A549 (cell line): ENCODE measurements at regions not wholly inside any gene's neighbourhood (a gene's known extent, or its start where the extent isn't known, plus 50 kb on each side); places are given as distances from the start of the nearest gene placed in this dataset.

Experiments
- ATAC-seq, 2 experiments: fragments of 200-7000 bp in 1 of 2; fragments of >200 bp in 1 of 2; cut with Nextera tagmentation in 1 of 2; cut with Tn5 transposase in 1 of 2; 3 replicates each; pipeline versions ENCODE4 v1.8.0 to v1.9.1; 2018 to 2020; ENCODE audit warnings: mild to moderate bottlenecking in 1 of 2, moderate library complexity in 1 of 2
- CTCF ChIA-PET: fragments of 300-600 bp; sonication (Branson Sonifier 250); formaldehyde crosslinking; extraction: SDS; loops from one replicate; lab custom pipeline; 2021; ENCODE audit warnings: antibody characterized with exemption, inconsistent platforms; lab: Yijun Ruan, JAX
- POLR2A ChIA-PET: fragments of 350-600 bp; formaldehyde crosslinking; extraction: SDS; loops from one replicate; lab custom pipeline; 2021; ENCODE audit warnings: antibody characterized with exemption, inconsistent platforms; lab: Yijun Ruan, JAX
- DNase-seq, 2 experiments: peaks; one replicate each; pipeline versions ENCODE4 v3.0.0 to v3.0.0-alpha.2; 2011 to 2016; ENCODE audit warnings: low read depth in 1 of 2, low spot score in 1 of 2
- FAIRE-seq: peaks from 2 replicates; lab custom pipeline; 2011; peaks lifted over from hg19 to GRCh38; lab: Jason Lieb, UNC
- H3K27ac ChIP-seq, 2 experiments: fragments of >200 bp; sonication (Bioruptor Twin); formaldehyde crosslinking; 3 replicates each; pipeline ENCODE4 v1.5.1; 2016 to 2017
- H3K4me1 ChIP-seq: fragments of >200 bp; sonication (Bioruptor Twin); formaldehyde crosslinking; 3 replicates; pipeline ENCODE4 v1.6.1; 2016
- H3K4me2 ChIP-seq: fragments of >200 bp; sonication (Bioruptor Twin); formaldehyde crosslinking; 3 replicates; pipeline ENCODE4 v1.6.1; 2016
- H3K4me3 ChIP-seq: fragments of >200 bp; sonication (Bioruptor Twin); formaldehyde crosslinking; 3 replicates; pipeline ENCODE4 v1.5.1; 2016
- H3K9me3 ChIP-seq: fragments of >200 bp; sonication (Bioruptor Twin); formaldehyde crosslinking; 3 replicates; pipeline ENCODE4 v1.6.1; 2016
- ATOH8 ChIP-seq: fragments of 250-450 bp; sonication (Bioruptor Pico); IDR thresholded peaks from 2 replicates; pipeline ENCODE4 v1.5.0; 2020; ENCODE audit warnings: low read depth, mild to moderate bottlenecking, moderate library complexity
- BCL3 ChIP-seq: fragments of >200 bp; sonication (Bioruptor Twin); formaldehyde crosslinking; IDR thresholded peaks from 3 replicates; pipeline ENCODE4 v1.6.1; 2016
- CHD2 ChIP-seq: fragments of 150-350 bp; IDR thresholded peaks from 2 replicates; pipeline ENCODE4 v1.6.1; 2014; ENCODE audit warnings: low read length; ENCODE audit not compliant: partially characterized antibody
- EP300 ChIP-seq, 2 experiments: fragments of >200 bp; sonication (Bioruptor Twin); formaldehyde crosslinking; IDR thresholded peaks; 2 replicates in 1 of 2; 3 replicates in 1 of 2; pipeline ENCODE4 v1.6.1; 2016 to 2017
- ESRRA ChIP-seq: fragments of 150-350 bp; IDR thresholded peaks from 2 replicates; pipeline ENCODE4 v1.6.1; 2014; ENCODE audit warnings: mild to moderate bottlenecking, low read length, borderline replicate concordance
- HOXB13 ChIP-seq: fragments of 250-450 bp; sonication (Bioruptor Pico); IDR thresholded peaks from 2 replicates; pipeline ENCODE4 v1.5.0; 2020; ENCODE audit warnings: low read depth, mild to moderate bottlenecking, moderate library complexity
- JUNB ChIP-seq: fragments of >200 bp; sonication (Bioruptor Twin); formaldehyde crosslinking; IDR thresholded peaks from 2 replicates; pipeline ENCODE4 v1.6.1; 2016
- NR3C1 ChIP-seq: fragments of >200 bp; sonication (Bioruptor Twin); formaldehyde crosslinking; IDR thresholded peaks from 3 replicates; pipeline ENCODE4 v1.6.1; 2017
- PBX3 ChIP-seq: IDR thresholded peaks from 2 replicates; pipeline ENCODE4 v1.6.1; 2012
- RCOR1 ChIP-seq: fragments of 150-350 bp; IDR thresholded peaks from 2 replicates; pipeline ENCODE4 v1.6.1; 2014; ENCODE audit warnings: antibody characterized with exemption, low read length, low read depth
- RFX5 ChIP-seq: fragments of 450-650 bp; IDR thresholded peaks from 2 replicates; pipeline ENCODE4 v1.7.1; 2014; ENCODE audit warnings: antibody characterized with exemption, mild to moderate bottlenecking, moderate library complexity
- RNF2 ChIP-seq: fragments of 200-600 bp; sonication (generic); IDR thresholded peaks from 2 replicates; pipeline ENCODE4 v1.6.1; 2016; ENCODE audit warnings: low read depth, mild to moderate bottlenecking, antibody characterized with exemption, moderate library complexity, borderline replicate concordance
- SMC3 ChIP-seq: fragments of >200 bp; sonication (Bioruptor Twin); formaldehyde crosslinking; IDR thresholded peaks from 3 replicates; pipeline ENCODE4 v1.6.1; 2018; ENCODE audit warnings: inconsistent platforms
- SREBF2 ChIP-seq: fragments of 450-650 bp; IDR thresholded peaks from 2 replicates; pipeline ENCODE4 v1.6.1; 2014; ENCODE audit warnings: mild to moderate bottlenecking, moderate library complexity
- TFCP2L1 ChIP-seq: fragments of 250-450 bp; sonication (Bioruptor Pico); IDR thresholded peaks from 2 replicates; pipeline ENCODE4 v1.5.0; 2021; ENCODE audit warnings: mild to moderate bottlenecking
- TP53 ChIP-seq: fragments of 250-450 bp; sonication (Bioruptor Pico); IDR thresholded peaks from 2 replicates; pipeline ENCODE4 v1.5.0; 2021; ENCODE audit warnings: mild to moderate bottlenecking, moderate library complexity
- ZC3H11A ChIP-seq: fragments of 450-650 bp; IDR thresholded peaks from 2 replicates; pipeline ENCODE4 v1.6.1; 2014; ENCODE audit warnings: antibody characterized with exemption, mild to moderate bottlenecking
- ZSCAN20 ChIP-seq: fragments of 250-450 bp; sonication (Bioruptor Pico); IDR thresholded peaks from 2 replicates; pipeline ENCODE4 v1.8.0; 2022; ENCODE audit warnings: mild to moderate bottlenecking, moderate library complexity
- WGBS: methylation state at CpG from one replicate; pipeline ENCODE4 v1.1.6; 2017; ENCODE audit errors: missing lambda C conversion rate; 5-methylcytosine and 5-hydroxymethylcytosine counted together

GRCh38 chr7:98463837-98464557 is 63.1 kb upstream of the BAIAP2L1 start:
- no peak overlapping the region for H3K4me3 ChIP-seq
- H3K4me2 ChIP-seq: no peak overlapping the region
- ChIA-PET CTCF (interaction anchor here (1.0 to 2.0 kb wide), 5 partner anchors 9 to 377 kb away, joined by 3 to 7 read pairs (median 4); no protein-coding TSS in a partner anchor), POLR2A (no interaction called here)
- no peak overlapping the region for H3K27ac ChIP-seq
- H3K9me3 ChIP-seq: peaks cover 18% of the 10 kb centered on the region; the same call in 2 of the 3 replicates
- TF ChIP-seq TP53 (CRISPR knock-in tag) (no peak), HOXB13 (no peak), TFCP2L1 (CRISPR knock-in tag) (no peak), ZSCAN20 (CRISPR knock-in tag) (no peak), RNF2 (no peak), ESRRA (no peak), ZC3H11A (no peak), SREBF2 (no peak), RFX5 (no peak), RCOR1 (no peak), ATOH8 (CRISPR knock-in tag) (no peak), NR3C1 (no peak), CHD2 (no peak), PBX3 (no peak), JUNB (no peak), EP300 (IDR thresholded peaks at IDR 0.05) (no peak), BCL3 (no peak)
- DNase-seq (no peak), ATAC-seq (no peak), FAIRE-seq (no peak)
- no peaks in the 10 kb centered on the region for H3K4me1 ChIP-seq
- 41% methylated on average over 9 of the region's 9 CpGs for WGBS

- ATAC-seq (no peak), DNase-seq (no peak)
- no peak overlapping the region for H3K27ac ChIP-seq
- H3K9me3 ChIP-seq: peaks cover 17% of the 10 kb centered on the region; the same call in 2 of the 3 replicates
- no peak overlapping the region for H3K4me3 ChIP-seq
- POLR2A ChIA-PET: no interaction called here
- H3K4me2 ChIP-seq: no peak overlapping the region
- TF ChIP-seq ATOH8 (CRISPR knock-in tag) (no peak), SMC3 (no peak), ZC3H11A (no peak)
- TF ChIP-seq, all 56 proteins: peak for 0
- no peaks in the 10 kb centered on the region for H3K4me1 ChIP-seq
- WGBS: 20% methylated on average over 9 of the region's 9 CpGs
- no peak for FAIRE-seq
- CTCF ChIA-PET: interaction anchor here (1.0 to 2.0 kb wide), 5 partner anchors 10 to 378 kb away, joined by 3 to 7 read pairs (median 4); no protein-coding TSS in a partner anchor
Observed at GRCh38 chr7:98462911-98463633, 62.2 kb upstream of the BAIAP2L1 start.
